ENCODE measurements at regions not wholly inside any gene's neighbourhood (a gene's known extent, or its start where the extent isn't known, plus 50 kb on each side); places are given as distances from the start of the nearest gene placed in this dataset.
"Not testable (repeated sequence)": the region's sequence is repeated elsewhere in the genome, so short reads cannot be mapped to it uniquely, and the experiment has no call there.

GRCh38 chr21:39073717-39074116 is 109.5 kb downstream of the PSMG1 start:
- H3K27me3 ChIP-seq = no peaks in the 10 kb centered on the region
- H3K9me3 ChIP-seq = peaks cover 29% of the 10 kb centered on the region
- H4K20me1 ChIP-seq = no peaks in the 10 kb centered on the region
- no peak overlapping the region for H3K4me3 ChIP-seq
- no peak for TF ChIP-seq Cebpa-rat (IDR thresholded peaks at IDR 0.05)
- no peak overlapping the region for H3K9ac ChIP-seq
- no peak overlapping the region for H3K27ac ChIP-seq
- H3K36me3 ChIP-seq = no peaks in the 10 kb centered on the region
- no peaks in the 10 kb centered on the region for H3K4me1 ChIP-seq
- no peak overlapping the region for H3K4me2 ChIP-seq

- no peak for TF ChIP-seq Cebpa-rat (IDR thresholded peaks at IDR 0.05)
These were observed 110.2 kb downstream of the PSMG1 start for GRCh38 chr21:39073063-39073462.

GRCh38 chr21:39072468-39072867 is 110.8 kb downstream of the PSMG1 start:
- no peak overlapping the region for H3K4me2 ChIP-seq
- H3K36me3 ChIP-seq = no peaks in the 10 kb centered on the region
- H3K9ac ChIP-seq = no peak overlapping the region
- no peaks in the 10 kb centered on the region for H4K20me1 ChIP-seq
- H3K9me3 ChIP-seq = peaks cover 29% of the 10 kb centered on the region
- H3K4me1 ChIP-seq = no peaks in the 10 kb centered on the region
- TF ChIP-seq Cebpa-rat (IDR thresholded peaks at IDR 0.05) = no peak
- H3K27ac ChIP-seq = no peak overlapping the region
- H3K27me3 ChIP-seq = no peaks in the 10 kb centered on the region
- H3K4me3 ChIP-seq = no peak overlapping the region

More at GRCh38 chr21:39073063-39073462, 110.2 kb downstream of the PSMG1 start:
- Histone ChIP-seq H4K20me1 (no peaks in the 10 kb centered on the region), H3K36me3 (no peaks in the 10 kb centered on the region), H3K4me3 (no peak overlapping the region), H3K9ac (no peak overlapping the region), H3K27ac (no peak overlapping the region), H3K9me3 (peaks cover 29% of the 10 kb centered on the region), H3K4me2 (no peak overlapping the region), H3K4me1 (no peaks in the 10 kb centered on the region), H3K27me3 (no peaks in the 10 kb centered on the region)

GRCh38 chr21:39071623-39072214 is 111.5 kb downstream of the PSMG1 start:
- Histone ChIP-seq H3K4me2 (no peak overlapping the region), H3K4me3 (no peak overlapping the region), H3K36me3 (no peaks in the 10 kb centered on the region), H4K20me1 (no peaks in the 10 kb centered on the region), H3K9me3 (peaks cover 29% of the 10 kb centered on the region), H3K27ac (no peak overlapping the region), H3K4me1 (no peaks in the 10 kb centered on the region), H3K27me3 (no peaks in the 10 kb centered on the region), H3K9ac (no peak overlapping the region)
- no peak for TF ChIP-seq Cebpa-rat (IDR thresholded peaks at IDR 0.05)

- not testable (repeated sequence) for H3K27me3 ChIP-seq, H3K4me2 ChIP-seq, H3K27ac ChIP-seq, H4K20me1 ChIP-seq, H3K4me3 ChIP-seq, H3K9ac ChIP-seq, H3K36me3 ChIP-seq, H3K4me1 ChIP-seq
- peaks cover 12% of the 10 kb centered on the region for H3K9me3 ChIP-seq
These were observed 113.4 kb downstream of the PSMG1 start for GRCh38 chr21:39069856-39070255.

- H3K4me1 ChIP-seq = no peaks in the 10 kb centered on the region
- no peak overlapping the region for H3K4me2 ChIP-seq
- H3K27me3 ChIP-seq = no peaks in the 10 kb centered on the region
- TF ChIP-seq Cebpa-rat (IDR thresholded peaks at IDR 0.05) = no peak
- H3K27ac ChIP-seq = no peak overlapping the region
- no peaks in the 10 kb centered on the region for H4K20me1 ChIP-seq
- H3K9ac ChIP-seq = no peak overlapping the region
- no peak overlapping the region for H3K4me3 ChIP-seq
- peaks cover 12% of the 10 kb centered on the region for H3K9me3 ChIP-seq
- no peaks in the 10 kb centered on the region for H3K36me3 ChIP-seq
These were observed 116.1 kb downstream of the PSMG1 start for GRCh38 chr21:39066829-39067780.

GRCh38 chr21:39065917-39066316 is 117.3 kb downstream of the PSMG1 start:
- no peak for TF ChIP-seq Cebpa-rat (IDR thresholded peaks at IDR 0.05)
- Histone ChIP-seq H3K36me3 (no peaks in the 10 kb centered on the region), H3K4me2 (no peak overlapping the region), H3K9ac (no peak overlapping the region), H3K27me3 (no peaks in the 10 kb centered on the region), H3K9me3 (peaks cover 12% of the 10 kb centered on the region), H4K20me1 (no peaks in the 10 kb centered on the region), H3K4me3 (no peak overlapping the region), H3K27ac (no peak overlapping the region), H3K4me1 (no peaks in the 10 kb centered on the region)

- Histone ChIP-seq H4K20me1 (no peaks in the 10 kb centered on the region), H3K4me1 (no peaks in the 10 kb centered on the region), H3K4me3 (no peak overlapping the region), H3K27me3 (no peaks in the 10 kb centered on the region), H3K9ac (no peak overlapping the region), H3K27ac (no peak overlapping the region), H3K36me3 (no peaks in the 10 kb centered on the region), H3K4me2 (no peak overlapping the region), H3K9me3 (peaks cover 12% of the 10 kb centered on the region)
- no peak for TF ChIP-seq Cebpa-rat (IDR thresholded peaks at IDR 0.05)
These were observed 118.8 kb downstream of the PSMG1 start for GRCh38 chr21:39064325-39065012.

GRCh38 chr21:39063517-39063916 is 119.7 kb downstream of the PSMG1 start:
- no peaks in the 10 kb centered on the region for H3K4me1 ChIP-seq
- no peaks in the 10 kb centered on the region for H3K27me3 ChIP-seq
- no peak overlapping the region for H3K9ac ChIP-seq
- H3K4me2 ChIP-seq = no peak overlapping the region
- H3K27ac ChIP-seq = no peak overlapping the region
- no peaks in the 10 kb centered on the region for H3K36me3 ChIP-seq
- peaks cover 12% of the 10 kb centered on the region for H3K9me3 ChIP-seq
- no peak overlapping the region for H3K4me3 ChIP-seq
- TF ChIP-seq Cebpa-rat (IDR thresholded peaks at IDR 0.05) = no peak
- H4K20me1 ChIP-seq = no peaks in the 10 kb centered on the region

GRCh38 chr21:39062196-39062595 is 121.1 kb downstream of the PSMG1 start:
- H3K4me1 ChIP-seq = peaks cover 2% of the 10 kb centered on the region
- H3K4me2 ChIP-seq = no peak overlapping the region
- H3K9me3 ChIP-seq = peaks cover 12% of the 10 kb centered on the region
- TF ChIP-seq Cebpa-rat (IDR thresholded peaks at IDR 0.05) = no peak
- no peaks in the 10 kb centered on the region for H3K36me3 ChIP-seq
- no peak overlapping the region for H3K9ac ChIP-seq
- no peaks in the 10 kb centered on the region for H4K20me1 ChIP-seq
- no peak overlapping the region for H3K27ac ChIP-seq
- no peak overlapping the region for H3K4me3 ChIP-seq
- no peaks in the 10 kb centered on the region for H3K27me3 ChIP-seq

Data from BLaER1 (cell line).